HG02642 (cell line): ENCODE measurements at regions not wholly inside any gene's neighbourhood (a gene's known extent, or its start where the extent isn't known, plus 50 kb on each side); places are given as distances from the start of the nearest gene placed in this dataset.
A peak's percentile ranks its signal among the peaks of the same experiment; 100 is the strongest.

ENCODE experiments used
- ATAC-seq: cut with Tn5 transposase; IDR thresholded peaks from one replicate; pipeline ENCODE4 v1.9.1; 2021; ENCODE audit warnings: mild to moderate bottlenecking; ENCODE audit not compliant: unreplicated experiment, poor library complexity

GRCh38 chr4:115332078-115332477, 218.7 kb upstream of the NDST4 start:
- no peak for ATAC-seq

DNA sequence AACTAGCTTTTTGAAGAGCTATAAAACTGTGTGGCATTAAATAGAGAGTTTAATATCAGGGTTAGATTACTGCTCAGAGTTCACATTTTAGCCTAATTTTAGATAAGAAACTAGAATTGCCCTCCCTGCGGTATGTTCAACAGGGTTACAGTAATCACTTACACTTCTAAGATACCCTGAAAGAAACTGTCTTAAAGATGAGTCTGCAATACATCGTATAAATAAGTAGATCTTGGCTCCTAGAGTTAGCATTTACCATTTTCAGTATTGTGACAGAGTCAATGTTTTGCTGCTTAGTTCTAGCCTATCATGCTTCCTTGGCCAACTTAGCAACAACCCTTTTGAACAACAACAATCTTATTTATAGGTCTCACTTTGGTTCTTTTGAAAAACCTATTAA, 217.8 kb upstream of the NDST4 start:
- no peak for ATAC-seq

DNA sequence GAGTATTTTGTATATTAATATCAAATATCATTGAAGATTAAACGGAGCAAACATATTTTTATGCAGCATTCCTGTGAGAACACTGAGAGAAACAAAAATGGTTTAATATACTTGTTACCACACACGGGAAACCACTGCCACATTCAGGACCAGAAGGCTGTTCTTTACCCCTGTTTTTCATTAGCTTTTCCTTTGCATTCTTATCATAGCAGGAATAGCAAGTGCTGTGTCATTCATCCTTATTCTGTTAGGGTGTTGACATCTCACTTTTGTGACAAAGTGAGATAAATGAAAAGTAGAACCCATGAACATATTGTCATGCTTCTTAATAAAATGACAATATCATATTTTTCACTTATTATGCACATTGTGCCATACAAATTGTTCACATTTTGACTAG, 212.4 kb upstream of the NDST4 start:
- ATAC-seq: no peak

GRCh38 chr4:115323106-115323707, 209.8 kb upstream of the NDST4 start:
- no peak for ATAC-seq

DNA sequence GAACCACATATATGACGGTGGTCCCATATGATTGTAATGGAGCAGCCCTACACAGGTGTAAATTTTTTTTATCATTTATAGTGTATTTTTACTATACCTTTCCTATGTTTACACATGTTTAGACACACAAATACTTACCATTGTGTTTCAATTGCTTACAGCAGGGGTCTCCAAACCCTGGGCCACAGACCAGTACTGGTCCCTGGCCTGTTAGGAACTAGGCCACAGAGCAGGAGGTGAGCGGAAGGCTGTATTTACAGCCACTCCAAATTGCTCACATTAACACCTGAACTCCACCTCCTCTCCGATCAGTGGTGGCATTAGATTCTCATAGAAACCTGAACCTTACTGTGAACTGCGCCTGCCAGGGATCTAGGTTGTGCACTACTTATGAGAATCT, 201.8 kb upstream of the NDST4 start:
- no peak for ATAC-seq

- no peak for ATAC-seq
These were observed 197.2 kb upstream of the NDST4 start for GRCh38 chr4:115310641-115311040.

- ATAC-seq: no peak
These were observed 181.3 kb upstream of the NDST4 start for GRCh38 chr4:115294717-115295116.

DNA sequence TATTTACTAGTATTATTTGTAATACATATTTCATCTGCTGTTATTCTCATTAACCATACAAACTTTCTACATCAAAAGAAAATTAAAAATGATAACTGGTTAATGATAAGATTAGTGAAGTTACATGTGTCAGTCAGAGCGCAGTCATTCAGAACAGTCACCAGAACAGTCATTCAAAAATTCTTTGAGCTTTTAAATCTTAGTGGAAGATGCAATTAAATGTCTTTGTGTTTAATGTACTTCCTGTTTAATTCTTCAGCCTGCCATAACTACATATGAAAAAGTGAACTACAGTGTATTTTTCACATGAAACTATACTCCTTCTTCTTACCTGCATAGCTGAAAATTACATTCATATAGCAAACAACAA, 179.7 kb upstream of the NDST4 start:
- ATAC-seq: no peak

DNA sequence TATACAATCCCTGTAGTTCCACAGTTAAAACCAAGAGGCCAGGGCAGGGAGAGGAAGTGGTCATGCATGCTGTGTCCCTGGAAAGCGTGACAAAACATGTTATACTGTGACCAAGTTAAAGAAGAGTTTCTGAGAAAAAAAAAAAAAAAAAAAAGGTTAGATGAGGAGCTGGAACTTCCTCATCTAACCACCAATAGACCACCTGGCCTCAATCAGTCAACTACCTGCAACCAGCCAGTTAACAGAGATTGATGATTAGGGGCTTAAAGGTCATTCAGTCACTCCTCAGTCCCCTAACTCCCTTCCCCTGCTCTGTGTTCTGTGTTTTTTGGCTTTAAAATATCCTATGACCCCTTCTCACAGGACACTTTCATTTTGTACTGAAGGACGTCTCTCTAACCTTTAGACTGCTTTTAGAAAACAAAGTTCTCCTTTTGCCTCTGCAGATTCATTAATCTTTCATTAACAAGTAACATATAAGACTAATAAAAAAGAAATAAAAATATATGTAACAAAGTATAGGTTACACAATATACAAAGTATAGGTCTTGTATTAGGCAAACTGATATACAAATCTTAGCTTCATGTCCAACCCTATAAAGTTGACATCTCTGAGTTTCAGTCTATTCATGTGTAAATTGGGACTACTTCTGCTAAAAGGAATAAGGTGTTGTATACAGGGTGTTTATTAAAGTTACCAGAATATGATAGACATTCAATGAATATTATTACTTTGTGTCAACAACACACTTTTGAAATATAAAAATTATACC, 179.1 kb upstream of the NDST4 start:
- ATAC-seq: peak; percentile 50

- no peak for ATAC-seq
These were observed 174.0 kb upstream of the NDST4 start for GRCh38 chr4:115287426-115287825.

- ATAC-seq: no peak
These were observed 165.9 kb upstream of the NDST4 start for GRCh38 chr4:115279330-115279729.

- no peak for ATAC-seq
These were observed 165.4 kb upstream of the NDST4 start for GRCh38 chr4:115278830-115279229.

DNA sequence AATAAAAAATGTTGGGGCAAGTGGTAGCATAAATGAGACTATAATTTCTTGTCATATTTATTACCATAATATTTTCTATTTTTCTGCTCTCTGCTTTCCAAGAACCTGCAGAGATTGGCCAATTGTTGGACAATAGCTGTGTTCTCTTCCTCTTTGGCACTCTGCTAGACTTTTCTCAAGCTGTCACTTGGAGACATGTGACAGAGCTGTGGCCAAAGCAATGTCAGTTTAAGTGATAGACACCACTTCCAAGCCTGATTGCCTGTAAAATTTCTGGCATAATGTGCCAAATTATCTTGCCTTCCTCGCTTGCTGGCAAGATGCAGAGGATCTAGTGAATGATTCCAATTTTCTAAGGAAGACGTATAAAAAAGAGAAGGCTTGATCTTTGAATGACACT, 162.2 kb upstream of the NDST4 start:
- no peak for ATAC-seq

GRCh38 chr4:115274545-115274944, 161.1 kb upstream of the NDST4 start:
- peak; percentile 46 for ATAC-seq

GRCh38 chr4:115272594-115272993, 159.2 kb upstream of the NDST4 start:
- ATAC-seq: peak; percentile 33

DNA sequence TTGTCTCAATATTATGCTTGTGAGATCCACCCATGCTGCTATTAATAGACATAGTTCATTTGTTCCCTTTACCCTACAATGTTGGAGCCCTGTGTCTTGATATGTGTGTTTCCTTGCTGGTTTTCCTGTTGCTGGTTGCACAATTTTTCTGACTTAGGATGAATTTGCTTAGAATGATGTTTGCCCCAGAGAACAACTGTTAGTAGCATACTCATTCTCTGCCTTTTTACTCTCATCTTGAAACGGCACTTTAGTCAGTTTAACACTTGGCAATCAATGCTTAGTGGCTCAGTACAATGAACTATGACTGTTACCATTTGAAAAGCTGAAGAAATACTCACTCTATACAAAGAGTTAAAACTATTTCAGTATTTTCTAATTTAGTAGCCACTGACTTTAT, 158.8 kb upstream of the NDST4 start:
- ATAC-seq: peak; percentile 82

GRCh38 chr4:115260195-115260594, 146.8 kb upstream of the NDST4 start:
- no peak for ATAC-seq

DNA sequence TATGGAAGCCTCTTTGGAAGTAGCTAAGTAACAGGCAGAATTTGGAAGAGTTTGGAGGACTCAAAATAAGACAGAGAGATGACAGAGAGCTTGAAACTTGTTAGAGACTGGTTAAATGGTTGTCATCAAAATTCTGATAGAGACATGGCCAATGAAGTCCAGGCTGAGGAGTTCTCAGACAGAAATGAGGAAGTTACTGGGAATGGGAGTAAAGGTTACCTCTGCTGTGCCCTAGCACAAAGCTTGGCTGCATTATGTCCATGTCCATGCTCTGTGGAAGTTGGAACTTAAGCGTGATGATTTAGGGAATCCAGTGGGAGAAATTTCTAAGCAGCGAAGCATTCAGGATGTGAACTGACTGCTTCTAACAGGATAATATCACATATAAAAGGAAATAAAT, 146.2 kb upstream of the NDST4 start:
- no peak for ATAC-seq

DNA sequence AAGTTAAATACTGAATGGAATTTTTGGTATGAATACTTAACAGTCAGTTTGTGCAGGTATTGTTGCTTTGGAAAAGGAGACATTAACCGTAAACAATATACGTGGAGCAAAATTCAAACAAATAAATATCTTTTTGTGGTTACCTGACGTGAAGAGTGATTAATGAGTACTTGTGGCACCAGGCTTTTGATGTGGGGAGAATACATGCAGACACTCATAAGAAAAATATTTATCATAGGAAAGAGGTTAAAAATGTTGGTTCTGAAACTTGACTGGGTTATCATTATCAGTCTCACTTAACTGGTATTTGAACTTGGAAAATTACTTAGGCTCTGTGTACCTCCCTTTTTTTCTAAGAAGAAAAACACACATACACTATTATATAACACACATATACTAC, 136.4 kb upstream of the NDST4 start:
- ATAC-seq: no peak

GRCh38 chr4:115234405-115235093, 121.1 kb upstream of the NDST4 start:
- peak; percentile 56 for ATAC-seq

GRCh38 chr4:115233600-115233999, 120.2 kb upstream of the NDST4 start:
- peak; percentile 43 for ATAC-seq

DNA sequence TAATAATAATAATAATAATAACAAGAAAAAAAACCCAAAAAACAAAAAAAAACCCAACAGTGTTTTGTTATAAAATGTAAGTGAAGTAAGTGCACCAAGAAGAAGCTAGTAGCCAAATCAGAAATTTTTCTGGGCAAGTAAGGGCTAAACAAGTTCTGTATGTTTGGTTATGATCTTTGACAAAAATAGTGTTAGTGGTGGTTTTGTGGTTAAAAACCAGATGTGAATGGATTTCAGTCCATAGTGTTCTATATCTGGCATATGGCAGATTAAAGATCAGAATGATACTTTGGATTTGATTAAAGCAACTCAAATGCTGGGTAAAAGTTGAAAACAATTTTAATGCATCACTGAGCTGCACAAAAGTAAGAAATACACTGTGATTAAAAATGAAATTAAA, 116.5 kb upstream of the NDST4 start:
- no peak for ATAC-seq
